K562 (cell line): ENCODE measurements at regions not wholly inside any gene's neighbourhood (a gene's known extent, or its start where the extent isn't known, plus 50 kb on each side); places are given as distances from the start of the nearest gene placed in this dataset.

Experiments
- ATAC-seq: fragments of 200-7000 bp; cut with Tn5 transposase; 3 replicates; pipeline ENCODE4 v1.9.1; 2020; ENCODE audit warnings: moderate library complexity
- BruUV-seq: library from RNA; stranded (reverse); fragments of 400-500 nt; replicated peaks from 2 replicates; lab custom pipeline; 2021; lab: Mats Ljungman, UMichigan
- CTCF ChIA-PET: fragments of 300-600 bp; formaldehyde crosslinking; extraction: SDS; loops from one replicate; lab custom pipeline; 2021; ENCODE audit warnings: low intra/inter-chr PET ratio; lab: Yijun Ruan, JAX
- POLR2A ChIA-PET: fragments of 300-600, 350-650 bp; sonication (Branson Sonifier 250); formaldehyde crosslinking; extraction: SDS; loops from one replicate; lab custom pipeline; 2021; ENCODE audit warnings: antibody characterized with exemption, inconsistent platforms; lab: Yijun Ruan, JAX
- DNase-seq, 4 experiments: peaks; one replicate each; pipeline versions ENCODE4 v3.0.0 to v3.0.0-alpha.2; 2011 to 2018; ENCODE audit warnings: low spot score in 3 of 4, mixed read lengths in 3 of 4; ENCODE audit errors: extremely low read depth in 1 of 4
- FAIRE-seq: peaks from 2 replicates; lab custom pipeline; 2011; peaks lifted over from hg19 to GRCh38; lab: Jason Lieb, UNC
- H2AFZ ChIP-seq: 2 replicates; pipeline ENCODE4 v1.6.0; 2011; ENCODE audit warnings: low read depth, low read length, control low read depth, inconsistent platforms
- H3K27ac ChIP-seq: fragments of 200-600 bp; 3 replicates; pipeline ENCODE4 v1.8.0; 2011; ENCODE audit warnings: low read depth, mild to moderate bottlenecking, control low read depth, inconsistent platforms, low read length, moderate library complexity, mixed read lengths; ENCODE audit errors: extremely low read depth
- H3K27me3 ChIP-seq, 2 experiments: fragments of 300-600 bp in 1 of 2; 2 replicates in 1 of 2; 3 replicates in 1 of 2; pipeline versions ENCODE4 v1.6.0 to v1.8.0; 2011; ENCODE audit warnings: inconsistent platforms in 2 of 2, low read length in 2 of 2, mild to moderate bottlenecking in 1 of 2, mixed read lengths in 1 of 2, moderate library complexity in 1 of 2; ENCODE audit not compliant: control insufficient read depth in 2 of 2, insufficient read depth in 2 of 2
- H3K36me3 ChIP-seq: fragments of 300-600 bp; 3 replicates; pipeline ENCODE4 v1.8.0; 2011; ENCODE audit warnings: mild to moderate bottlenecking, low read length, inconsistent platforms; ENCODE audit not compliant: control insufficient read depth, insufficient read depth
- H3K4me1 ChIP-seq, 2 experiments: fragments of 200-600 bp in 1 of 2; replicated peaks in 1 of 2; 2 replicates in 1 of 2; 3 replicates in 1 of 2; pipeline versions ENCODE4 v1.5.1 to v1.8.0; 2011; ENCODE audit warnings: inconsistent platforms in 2 of 2, low read length in 2 of 2, mild to moderate bottlenecking in 1 of 2, mixed read lengths in 1 of 2, moderate library complexity in 1 of 2; ENCODE audit not compliant: control insufficient read depth in 2 of 2, insufficient read depth in 2 of 2
- H3K4me2 ChIP-seq: 2 replicates; pipeline ENCODE4 v1.6.1; 2011; ENCODE audit warnings: low read length, control low read depth, inconsistent platforms, mixed read lengths; ENCODE audit not compliant: insufficient read depth
- H3K4me3 ChIP-seq: fragments of 200-600 bp; sonication (generic), shearing (Covaris generic); 2 replicates; pipeline ENCODE4 v1.5.1; 2016; ENCODE audit warnings: control low read depth, inconsistent platforms
- H3K79me2 ChIP-seq: fragments of 200-600 bp; 3 replicates; pipeline ENCODE4 v1.8.0; 2011; ENCODE audit warnings: low read length, inconsistent platforms; ENCODE audit not compliant: control insufficient read depth, insufficient read depth
- H3K9ac ChIP-seq, 2 experiments: 2 replicates each; pipeline versions ENCODE4 v1.6.0 to v1.6.1; 2011; ENCODE audit warnings: low read depth in 2 of 2, low read length in 2 of 2, control low read depth in 1 of 2, inconsistent platforms in 1 of 2, mild to moderate bottlenecking in 1 of 2, mixed read lengths in 1 of 2; ENCODE audit not compliant: insufficient read depth in 1 of 2
- H3K9me1 ChIP-seq: one replicate; pipeline ENCODE4 v1.6.0; 2011; ENCODE audit warnings: inconsistent platforms, mild to moderate bottlenecking, low read length, moderate library complexity; ENCODE audit not compliant: control insufficient read depth, insufficient read depth
- H3K9me3 ChIP-seq: replicated peaks from 2 replicates; pipeline ENCODE4 v1.5.1; 2011; ENCODE audit warnings: low read depth, low read length, inconsistent platforms; ENCODE audit not compliant: control insufficient read depth, insufficient read depth
- H4K20me1 ChIP-seq: replicated peaks from 2 replicates; pipeline ENCODE4 v1.6.1; 2011; ENCODE audit warnings: low read length, inconsistent platforms, mixed read lengths; ENCODE audit not compliant: control insufficient read depth, insufficient read depth
- ADNP ChIP-seq: fragments of 200-800 bp; sonication (Bioruptor generic); IDR thresholded peaks from 2 replicates; pipeline ENCODE4 v1.6.1; 2016; ENCODE audit warnings: missing genetic modification characterization, missing compliant biosample characterization
- CBFB ChIP-seq: sonication (generic); formaldehyde crosslinking; IDR thresholded peaks from 2 replicates; pipeline ENCODE4 v1.4.0; 2020; ENCODE audit warnings: mild to moderate bottlenecking, missing genetic modification reagents
- CXXC5 ChIP-seq: fragments of 250-450 bp; sonication (Bioruptor Pico); IDR thresholded peaks from 2 replicates; pipeline ENCODE4 v1.8.0; 2022; ENCODE audit warnings: inconsistent platforms, mild to moderate bottlenecking, moderate library complexity
- FOXK2 ChIP-seq, 2 experiments: fragments of 450-650 bp; IDR thresholded peaks in 1 of 2; conservative IDR thresholded peaks in 1 of 2; 2 replicates each; pipeline ENCODE4 v1.6.1; 2016; ENCODE audit warnings: low read depth in 2 of 2, mild to moderate bottlenecking in 1 of 2
- HDAC1 ChIP-seq, 2 experiments: fragments of 450-650 bp; IDR thresholded peaks; 2 replicates each; pipeline ENCODE4 v1.6.1; 2016 to 2017; ENCODE audit warnings: inconsistent platforms in 1 of 2, mild to moderate bottlenecking in 1 of 2, moderate library complexity in 1 of 2
- HDAC3 ChIP-seq: fragments of 450-650 bp; IDR thresholded peaks from 2 replicates; pipeline ENCODE4 v1.6.1; 2018; ENCODE audit warnings: borderline replicate concordance, mild to moderate bottlenecking, moderate library complexity; ENCODE audit not compliant: partially characterized antibody
- HMG20A ChIP-seq: fragments of 450-650 bp; formaldehyde crosslinking; conservative IDR thresholded peaks from 2 replicates; pipeline ENCODE4 v1.4.0; 2020; ENCODE audit warnings: mild to moderate bottlenecking, mixed read lengths
- JUND ChIP-seq, 2 experiments: IDR thresholded peaks; 2 replicates in 1 of 2; 3 replicates in 1 of 2; pipeline ENCODE4 v1.6.1; 2011; ENCODE audit warnings: borderline replicate concordance in 2 of 2, low read depth in 2 of 2, low read length in 2 of 2, improper control_type of control experiment in 1 of 2, missing biosample characterization in 1 of 2, missing genetic modification characterization in 1 of 2, missing genetic modification reagents in 1 of 2
- MAFF ChIP-seq: IDR thresholded peaks from 2 replicates; pipeline ENCODE4 v1.6.1; 2012; ENCODE audit warnings: low read length, improper control_type of control experiment
- MAFG ChIP-seq: fragments of 450-650 bp; conservative IDR thresholded peaks from 2 replicates; pipeline ENCODE4 v1.6.1; 2016; ENCODE audit warnings: missing genetic modification characterization, missing compliant biosample characterization
- MEF2A ChIP-seq: IDR thresholded peaks from 2 replicates; pipeline ENCODE4 v1.6.1; 2011; ENCODE audit warnings: low read depth, mild to moderate bottlenecking, low read length, moderate library complexity; ENCODE audit not compliant: control insufficient read depth
- RBM14 ChIP-seq: fragments of 200-400 bp; formaldehyde crosslinking; IDR thresholded peaks from 2 replicates; pipeline ENCODE4 v1.6.1; 2018; ENCODE audit warnings: low read depth, mild to moderate bottlenecking, low read length, moderate library complexity, borderline replicate concordance; ENCODE audit not compliant: insufficient read depth
- RBM15 ChIP-seq: fragments of 200-400 bp; formaldehyde crosslinking; IDR thresholded peaks from 2 replicates; pipeline ENCODE4 v1.6.1; 2018; ENCODE audit warnings: mild to moderate bottlenecking, low read length, moderate library complexity; ENCODE audit not compliant: insufficient read depth
- RCOR1 ChIP-seq, 2 experiments: IDR thresholded peaks; 2 replicates each; pipeline ENCODE4 v1.6.1; 2012; ENCODE audit warnings: low read depth in 2 of 2, low read length in 2 of 2, borderline replicate concordance in 1 of 2, improper control_type of control experiment in 1 of 2
- SMARCE1 ChIP-seq: fragments of 450-650 bp; IDR thresholded peaks from 2 replicates; pipeline ENCODE4 v1.7.1; 2016; ENCODE audit warnings: mild to moderate bottlenecking
- TRIM24 ChIP-seq, 2 experiments: fragments of 450-650 bp; IDR thresholded peaks; 2 replicates each; pipeline ENCODE4 v1.6.1; 2016
- ZBTB1 ChIP-seq: sonication (generic); formaldehyde crosslinking; IDR thresholded peaks from 2 replicates; pipeline ENCODE4 v1.8.1; 2023; ENCODE audit warnings: missing genetic modification reagents, low read depth, mild to moderate bottlenecking, borderline replicate concordance
- ZFX ChIP-seq: sonication (generic); formaldehyde crosslinking; IDR thresholded peaks from 2 replicates; pipeline ENCODE4 v1.8.0; 2022; ENCODE audit warnings: mild to moderate bottlenecking, missing genetic modification reagents, moderate library complexity
- ZNF121 ChIP-seq: sonication (generic); formaldehyde crosslinking; conservative IDR thresholded peaks from 2 replicates; pipeline ENCODE4 v1.8.0; 2022; ENCODE audit warnings: missing genetic modification reagents
- ZNF140 ChIP-seq: fragments of 250-450 bp; sonication (Bioruptor Pico); IDR thresholded peaks from 2 replicates; pipeline ENCODE4 v1.8.0; 2021; ENCODE audit warnings: moderate library complexity, mild to moderate bottlenecking, inconsistent platforms
- ZNF165 ChIP-seq: fragments of 250-450 bp; sonication (Bioruptor Pico); IDR thresholded peaks from 2 replicates; pipeline ENCODE4 v1.4.0; 2020; ENCODE audit warnings: borderline replicate concordance
- ZNF197 ChIP-seq: fragments of 200-800 bp; sonication (Bioruptor generic); IDR thresholded peaks from 2 replicates; pipeline ENCODE4 v1.6.1; 2016; ENCODE audit warnings: low read depth, missing genetic modification characterization, missing compliant biosample characterization
- ZNF316 ChIP-seq: fragments of 450-650 bp; IDR thresholded peaks from 2 replicates; pipeline ENCODE4 v1.6.1; 2016
- ZNF699 ChIP-seq: fragments of 250-450 bp; sonication (Bioruptor Pico); IDR thresholded peaks from 2 replicates; pipeline ENCODE4 v1.8.0; 2021; ENCODE audit warnings: mild to moderate bottlenecking, moderate library complexity; ENCODE audit not compliant: insufficient replicate concordance
- WGBS: fragments of 100-300 bp; shearing (Covaris generic); methylation state at CpG from one replicate; pipeline ENCODE4 v1.1.6; 2016; ENCODE audit warnings: low coverage, mixed read lengths; ENCODE audit not compliant: insufficient coverage; ENCODE audit errors: missing lambda C conversion rate; 5-methylcytosine and 5-hydroxymethylcytosine counted together
- in situ Hi-C: fragments of 300-500 bp; cut with MboI; formaldehyde crosslinking; loops from 4 replicates; pipeline ENCODE4 v1.15.0; 2018; ENCODE audit warnings: inconsistent platforms, mixed read lengths
- intact Hi-C: fragments of 100-400 bp; cut with micrococcal nuclease; formaldehyde crosslinking; loops from 2 replicates; pipeline ENCODE4 v1.14.2; 2022

DNA sequence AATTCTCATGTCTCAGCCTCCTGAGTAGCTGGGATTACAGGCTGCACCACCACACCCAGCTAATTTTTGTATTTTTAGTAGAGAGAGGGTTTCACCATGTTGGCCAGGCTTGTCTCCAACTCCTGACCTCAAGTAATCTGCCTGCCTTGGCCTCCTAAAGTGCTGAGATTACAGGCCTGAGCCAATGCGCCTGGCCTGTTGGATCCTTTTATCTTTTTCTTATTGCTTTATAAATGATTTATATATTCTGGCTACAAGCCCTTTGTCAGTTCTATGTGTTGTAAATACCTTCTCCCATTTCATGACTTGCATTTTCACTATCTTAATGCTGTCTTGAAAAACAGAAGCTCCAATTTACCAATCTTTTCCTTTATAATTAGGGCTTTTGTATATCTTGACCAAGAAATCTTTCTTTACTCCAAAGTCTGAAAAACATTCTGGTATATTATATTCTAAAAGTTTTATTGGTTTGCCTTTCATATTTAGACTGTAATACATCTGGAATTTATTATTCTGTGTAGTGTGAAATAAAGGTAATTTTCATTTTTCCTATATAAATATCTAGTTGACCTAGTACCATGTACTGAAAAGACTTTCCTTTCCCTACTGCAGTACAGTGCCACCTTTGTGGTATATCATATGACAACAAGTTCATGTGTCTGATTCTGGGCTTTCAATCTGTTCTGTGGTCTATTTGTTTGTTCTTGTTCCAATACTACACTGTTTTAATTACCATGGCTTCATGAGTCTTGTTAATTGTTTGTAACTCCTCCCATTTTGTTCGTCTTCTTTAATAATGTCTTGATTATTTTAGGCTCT, 52.9 kb upstream of the RNU6-1 start:
- DNase-seq: no peak
- H3K27me3 ChIP-seq: no peaks in the 10 kb centered on the region
- H3K4me3 ChIP-seq: no peak overlapping the region
- ChIA-PET CTCF (no interaction called here), POLR2A (interaction anchor here (0.7 to 2.7 kb wide), 4 partner anchors 9 to 1016 kb away, joined by 3 to 21 read pairs (median 3); partner anchors contain the start of gene CALML4)
- no peaks in the 10 kb centered on the region for H3K79me2 ChIP-seq
- no peak overlapping the region for H3K9ac ChIP-seq
- peaks cover 0 to 6% of the 10 kb centered on the region in 2 experiments; a peak in 3 of 5 replicates for H3K4me1 ChIP-seq
- 24% methylated on average over 2 of the region's 2 CpGs for WGBS
- H3K36me3 ChIP-seq: no peaks in the 10 kb centered on the region
- BruUV-seq: no TSS peak
- H4K20me1 ChIP-seq: no peaks in the 10 kb centered on the region
- no peaks in the 10 kb centered on the region; the same call in 1 of the 2 replicates for H3K9me3 ChIP-seq
- in situ Hi-C loops (no loop called here), intact Hi-C loops (no loop called here)
- no peak overlapping the region for H3K4me2 ChIP-seq
- H3K27ac ChIP-seq: peak overlapping the region; percentile 5; the same call in 1 of the 3 replicates
- peak; percentile 32 for FAIRE-seq
- no peak overlapping the region for H2AFZ ChIP-seq
- peak; percentile 58 for ATAC-seq
- no peaks in the 10 kb centered on the region for H3K9me1 ChIP-seq
- peak; percentile 76; the same call in 1 of the 2 replicates for TF ChIP-seq MAFF
- peak; percentile 45 to 85; a peak in 2 of 4 replicates for TF ChIP-seq RCOR1 (IDR thresholded peaks at IDR 0.05; ENCODE audit: borderline replicate concordance in 1 of 2, low read depth in 2 of 2, low read length in 2 of 2)
- peak; percentile 56 for TF ChIP-seq ZFX (CRISPR knock-in tag)
- TF ChIP-seq TRIM24 (IDR thresholded peaks at IDR 0.05): peak in 1 of 2 experiments; percentile 55; a peak in 2 of 4 replicates
- peak; percentile 42; the same call in 1 of the 2 replicates for TF ChIP-seq SMARCE1
- peak; percentile 87 for TF ChIP-seq ZNF121
- TF ChIP-seq ZBTB1 (CRISPR knock-in tag): no peak
- TF ChIP-seq ADNP: peak; percentile 50; the same call in 1 of the 2 replicates
- no peak for TF ChIP-seq ZNF140 (CRISPR knock-in tag)
- no peak for TF ChIP-seq RBM15
- TF ChIP-seq MAFG (tag): peak; percentile 95
- peak; percentile 34 for TF ChIP-seq HDAC3
- TF ChIP-seq RBM14: no peak
- TF ChIP-seq HDAC1 (IDR thresholded peaks at IDR 0.05): peak in 1 of 2 experiments; percentile 32; a peak in 1 of 4 replicates
- peak in 1 of 2 experiments; percentile 70; a peak in 2 of 4 replicates for TF ChIP-seq FOXK2 (conservative IDR thresholded peaks at IDR 0.05 in 1 of 2, IDR thresholded peaks at IDR 0.05 in 1 of 2; ENCODE audit: low read depth in 2 of 2)
- peak; percentile 18; the same call in 1 of the 2 replicates for TF ChIP-seq CXXC5 (CRISPR knock-in tag)
- no peak for TF ChIP-seq JUND (IDR thresholded peaks at IDR 0.05; ENCODE audit: borderline replicate concordance, low read depth, low read length)
- TF ChIP-seq JUND (tag; IDR thresholded peaks at IDR 0.05; ENCODE audit: borderline replicate concordance, low read depth, low read length): no peak
- no peak for TF ChIP-seq MEF2A
- TF ChIP-seq HMG20A (CRISPR knock-in tag): no peak
- TF ChIP-seq ZNF316: peak; percentile 87
- TF ChIP-seq ZNF165 (CRISPR knock-in tag): no peak
- no peak for TF ChIP-seq ZNF699
- TF ChIP-seq ZNF197 (CRISPR knock-in tag): peak; percentile 57; the same call in 1 of the 2 replicates
- TF ChIP-seq CBFB: no peak
